OCI-M1 (cell line): ENCODE measurements at regions not wholly inside any gene's neighbourhood (a gene's known extent, or its start where the extent isn't known, plus 50 kb on each side); places are given as distances from the start of the nearest gene placed in this dataset.

ENCODE experiments used
- DNase-seq: peaks from one replicate; lab custom pipeline; 2025; lab: John Stamatoyannopoulos, UW

GRCh38 chr12:92360543-92360942 is 214.9 kb upstream of the BTG1 start:
- DNase-seq: no peak

GRCh38 chr12:92359581-92360209 is 214.0 kb upstream of the BTG1 start:
- DNase-seq: no peak

GRCh38 chr12:92357584-92358261 is 212.1 kb upstream of the BTG1 start:
- peak; percentile 74 for DNase-seq

GRCh38 chr12:92356425-92356824 is 210.8 kb upstream of the BTG1 start:
- DNase-seq: no peak

GRCh38 chr12:92349635-92350034 is 204.0 kb upstream of the BTG1 start:
- DNase-seq: no peak

- no peak for DNase-seq
Observed at GRCh38 chr12:92342574-92342973, 196.9 kb upstream of the BTG1 start.

- peak; percentile 49 for DNase-seq
Observed at GRCh38 chr12:92341065-92341668, 195.5 kb upstream of the BTG1 start.

- no peak for DNase-seq
Observed at GRCh38 chr12:92340441-92341064, 194.9 kb upstream of the BTG1 start.

GRCh38 chr12:92340003-92340402 is 194.4 kb upstream of the BTG1 start:
- DNase-seq: peak; percentile 25

- DNase-seq: no peak
Observed at GRCh38 chr12:92339198-92339821, 193.7 kb upstream of the BTG1 start.

- no peak for DNase-seq
Observed at GRCh38 chr12:92338671-92339070, 193.0 kb upstream of the BTG1 start.

- DNase-seq: no peak
Observed at GRCh38 chr12:92338102-92338501, 192.5 kb upstream of the BTG1 start.

- no peak for DNase-seq
Observed at GRCh38 chr12:92337128-92337527, 191.5 kb upstream of the BTG1 start.

- no peak for DNase-seq
Observed at GRCh38 chr12:92336641-92337040, 191.0 kb upstream of the BTG1 start.

- no peak for DNase-seq
Observed at GRCh38 chr12:92335831-92336230, 190.2 kb upstream of the BTG1 start.

GRCh38 chr12:92334552-92334951 is 188.9 kb upstream of the BTG1 start:
- DNase-seq: no peak

- peak; percentile 12 for DNase-seq
Observed at GRCh38 chr12:92332552-92332951, 186.9 kb upstream of the BTG1 start.

GRCh38 chr12:92331383-92331782 is 185.7 kb upstream of the BTG1 start:
- no peak for DNase-seq

- no peak for DNase-seq
Observed at GRCh38 chr12:92330654-92331053, 185.0 kb upstream of the BTG1 start.

GRCh38 chr12:92326877-92327276 is 181.2 kb upstream of the BTG1 start:
- no peak for DNase-seq

GRCh38 chr12:92324849-92325500 is 179.3 kb upstream of the BTG1 start:
- no peak for DNase-seq

- DNase-seq: no peak
Observed at GRCh38 chr12:92312463-92312964, 166.9 kb upstream of the BTG1 start.
